Activated naive CD4-positive, alpha-beta T cell treated with anti-CD3 and anti-CD28 coated beads, Interleukin-2, amount 50 U/mL, for 16 hours (primary cell): ENCODE measurements at regions not wholly inside any gene's neighbourhood (a gene's known extent, or its start where the extent isn't known, plus 50 kb on each side); places are given as distances from the start of the nearest gene placed in this dataset.
"Not testable (repeated sequence)": the region's sequence is repeated elsewhere in the genome, so short reads cannot be mapped to it uniquely, and the experiment has no call there.

ENCODE experiments used
- DNase-seq: peaks from one replicate; pipeline ENCODE4 v3.0.0-alpha.2; 2020

DNA sequence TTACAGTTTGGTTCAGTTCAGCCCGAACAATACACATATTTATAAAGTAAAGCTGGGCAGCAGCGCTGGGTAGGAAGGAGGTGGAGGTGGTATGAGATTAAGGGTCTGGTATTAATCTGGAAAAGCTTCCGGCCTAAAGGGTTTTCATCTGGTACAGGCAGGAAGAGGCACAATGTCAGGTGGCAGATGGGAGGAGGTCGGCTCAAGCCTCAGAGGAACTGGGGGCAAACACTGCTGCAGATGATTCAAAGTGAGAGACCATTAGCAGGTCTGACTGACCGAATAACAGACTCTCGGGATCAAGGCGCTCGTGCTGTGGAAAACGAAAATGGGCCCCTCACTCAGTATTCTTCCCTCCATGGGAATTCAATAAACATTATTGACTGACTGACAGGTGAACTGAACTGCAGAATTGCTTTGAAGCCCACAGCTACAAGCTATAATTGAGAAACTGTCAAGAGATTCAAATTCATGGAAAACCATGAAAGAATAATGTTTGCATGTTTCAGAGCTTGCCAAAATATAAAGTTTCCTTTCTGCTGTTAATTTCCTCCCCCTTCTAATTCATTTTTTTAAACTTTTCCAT lies 75.3 kb downstream of the TMEM167A start:
- no peak for DNase-seq

DNA sequence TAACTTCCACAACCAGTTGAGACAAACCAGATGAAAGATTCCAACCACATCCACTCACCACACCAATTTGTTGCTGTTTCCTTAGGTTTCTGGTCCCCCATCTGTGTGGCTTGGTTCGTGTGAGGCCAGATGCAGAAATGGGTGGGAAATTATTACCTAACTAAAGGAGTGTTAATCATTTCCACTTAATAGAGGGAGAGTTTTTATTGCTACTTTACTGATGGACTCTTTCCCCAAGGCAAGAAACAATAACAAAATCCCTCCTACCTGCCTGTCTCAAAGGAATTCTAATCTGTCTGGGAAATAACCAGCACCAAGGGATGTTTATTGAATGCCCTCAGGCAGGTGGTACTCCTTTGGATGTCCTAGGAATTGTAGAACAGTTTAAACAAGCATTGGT lies 76.3 kb downstream of the TMEM167A start:
- no peak for DNase-seq

DNA sequence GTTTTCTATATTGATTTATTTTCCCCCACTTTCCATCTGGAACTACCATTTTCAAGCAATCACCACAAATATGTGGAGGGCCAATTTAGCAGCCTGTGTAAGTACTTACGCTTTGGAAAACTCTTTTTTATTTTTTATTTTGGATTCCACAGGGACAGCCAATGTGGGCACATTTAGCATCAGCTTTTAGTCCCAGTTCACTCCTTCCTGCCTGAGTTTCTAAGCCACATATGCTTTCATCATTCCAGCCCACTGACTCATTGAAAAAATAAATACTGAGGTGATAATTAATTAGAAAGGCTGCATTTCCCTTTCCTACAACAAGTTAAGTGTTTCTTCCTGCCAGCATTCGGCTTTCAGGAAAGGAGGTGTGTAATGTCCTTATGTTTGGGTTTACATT lies 76.8 kb downstream of the TMEM167A start:
- DNase-seq = no peak

DNA sequence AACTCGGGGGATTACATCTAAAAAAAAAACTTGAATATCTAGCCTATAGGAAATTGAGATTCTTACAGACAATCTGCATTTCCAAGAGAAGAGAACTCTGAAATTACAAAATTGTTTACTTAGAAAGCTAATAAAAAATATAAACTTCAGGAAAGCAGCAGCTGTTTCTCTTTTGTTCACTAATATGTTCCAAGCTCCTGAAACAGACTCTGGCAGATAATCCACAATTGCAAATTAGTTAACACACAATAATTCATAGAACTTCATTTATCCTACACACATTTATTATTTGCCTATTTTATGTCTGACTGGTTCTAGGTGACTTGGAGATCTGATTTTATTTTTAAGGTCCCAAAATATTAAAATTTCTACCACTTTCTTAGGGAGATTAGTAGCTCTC lies 83.8 kb downstream of the TMEM167A start:
- DNase-seq = no peak

DNA sequence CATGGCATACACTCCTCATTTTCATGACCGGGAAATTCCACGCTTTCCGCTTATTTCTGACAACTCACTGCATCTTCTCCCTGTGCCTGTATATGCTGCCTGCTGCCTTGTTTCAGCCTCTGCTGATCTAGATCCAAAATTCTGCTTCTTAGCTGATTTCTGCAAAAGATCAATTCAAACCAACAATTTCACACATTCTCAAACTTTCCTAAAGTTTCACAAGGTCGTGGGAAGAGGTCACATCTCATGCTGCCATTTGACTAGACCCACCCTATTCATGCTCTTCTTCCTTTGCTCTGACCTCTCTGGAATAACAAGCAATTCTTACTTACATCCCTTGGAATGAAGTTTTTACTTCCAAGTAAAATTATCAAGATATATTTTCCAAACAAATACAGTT lies 84.5 kb downstream of the TMEM167A start:
- no peak for DNase-seq

DNA sequence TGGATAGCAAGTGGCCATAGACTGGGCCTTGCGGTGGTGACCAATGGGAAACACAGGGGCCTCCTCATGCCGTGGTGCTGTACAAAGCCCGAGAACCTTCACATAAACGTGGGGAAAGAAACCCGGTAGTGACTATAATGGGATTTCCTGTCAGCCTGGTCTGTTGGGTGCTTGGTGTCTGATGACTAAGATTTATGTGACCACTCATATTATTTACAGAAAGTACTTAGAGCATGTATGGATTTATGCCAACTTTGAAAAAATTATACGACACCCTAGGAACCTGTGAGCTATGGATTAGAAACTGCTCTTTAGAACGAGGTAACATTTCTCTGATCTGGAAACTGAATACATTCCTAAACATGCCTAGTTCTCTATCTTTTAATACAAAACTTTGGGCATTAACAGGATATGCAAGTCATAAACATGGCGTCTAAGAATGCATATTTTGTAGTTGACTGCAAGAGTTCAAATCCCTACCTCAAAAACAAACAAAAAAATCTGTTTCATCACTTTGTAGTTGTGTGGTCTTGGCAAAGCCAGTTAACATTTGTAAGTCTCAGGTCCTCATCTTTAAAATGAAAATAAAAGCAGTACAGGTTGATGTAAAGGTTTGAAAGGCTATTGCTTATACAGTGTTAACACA lies 85.4 kb downstream of the TMEM167A start:
- DNase-seq = no peak

DNA sequence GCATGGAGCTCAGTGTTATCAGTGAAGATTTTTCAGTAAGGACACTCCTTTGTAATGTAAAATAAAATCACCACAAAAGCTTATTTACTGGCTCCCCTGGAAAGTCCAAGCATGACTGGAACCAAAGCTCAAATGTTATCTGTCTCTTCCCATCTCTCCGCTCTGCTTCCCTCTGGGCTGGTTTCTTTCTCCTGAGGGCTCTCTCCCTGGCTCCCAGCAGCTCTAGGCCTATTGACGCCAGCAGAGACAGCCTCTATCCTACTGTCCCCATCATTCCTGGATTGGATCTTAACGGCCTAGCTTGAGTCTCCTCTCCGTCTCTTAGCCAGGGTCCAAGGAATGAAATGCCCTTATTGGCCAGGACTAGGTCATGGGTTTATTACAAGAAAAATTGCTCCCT lies 86.1 kb downstream of the TMEM167A start:
- DNase-seq = no peak

DNA sequence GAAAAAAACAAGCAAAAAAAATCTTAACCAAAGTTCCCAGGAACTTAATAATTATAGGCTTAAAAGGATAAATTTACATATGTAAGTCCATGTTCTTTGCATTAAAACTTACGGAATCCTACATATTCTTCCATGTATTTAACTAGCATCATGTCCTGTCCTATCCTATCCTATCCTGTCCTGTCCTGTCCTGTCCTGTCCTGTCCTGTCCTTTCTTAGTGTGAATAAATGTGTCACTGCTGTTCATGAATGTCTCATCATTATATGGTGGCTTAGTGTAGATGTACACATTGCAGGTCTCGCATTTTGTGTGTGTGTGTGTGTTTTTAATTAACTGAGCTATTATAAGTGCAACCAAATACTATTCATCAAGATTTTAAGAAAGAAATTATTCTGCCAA lies 90.0 kb downstream of the TMEM167A start:
- DNase-seq = no peak

DNA sequence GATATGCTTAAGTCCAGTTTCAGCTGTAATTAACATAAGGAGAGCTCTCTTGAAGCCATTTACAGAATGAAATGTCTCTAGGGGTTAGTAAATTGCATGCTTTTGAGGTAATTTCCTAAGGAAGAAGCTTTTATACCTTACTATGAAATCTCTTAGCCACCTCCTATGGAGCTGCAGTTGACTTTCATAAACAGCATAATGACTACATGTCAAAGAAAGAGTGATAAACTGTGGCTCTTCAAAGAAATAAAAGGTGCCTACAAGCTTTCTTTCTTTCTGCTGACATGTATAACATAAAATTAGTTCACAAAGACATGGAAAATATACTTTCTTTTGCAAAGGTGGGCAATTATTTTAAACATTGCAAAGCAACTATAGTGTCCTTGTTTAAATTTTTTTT lies 90.8 kb downstream of the TMEM167A start:
- DNase-seq = no peak

DNA sequence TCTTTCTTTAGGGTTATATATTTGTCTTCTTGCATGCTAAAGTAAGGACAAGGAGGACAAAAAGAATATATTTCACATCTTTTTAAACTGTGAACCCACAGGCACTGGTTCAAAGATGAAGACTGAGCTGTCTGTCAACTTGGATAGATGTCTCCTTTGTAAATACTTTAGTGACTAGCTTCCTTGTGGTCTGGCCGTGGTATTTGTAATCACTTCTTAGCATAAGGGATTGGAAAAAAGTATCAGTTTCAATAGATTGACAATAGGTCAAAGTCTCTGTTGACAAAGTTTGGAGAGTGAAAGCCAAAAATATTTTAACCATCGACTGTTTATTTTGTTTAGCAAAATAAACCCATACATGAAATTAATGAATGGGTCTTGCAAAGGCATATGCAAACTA lies 91.4 kb downstream of the TMEM167A start:
- DNase-seq = no peak

DNA sequence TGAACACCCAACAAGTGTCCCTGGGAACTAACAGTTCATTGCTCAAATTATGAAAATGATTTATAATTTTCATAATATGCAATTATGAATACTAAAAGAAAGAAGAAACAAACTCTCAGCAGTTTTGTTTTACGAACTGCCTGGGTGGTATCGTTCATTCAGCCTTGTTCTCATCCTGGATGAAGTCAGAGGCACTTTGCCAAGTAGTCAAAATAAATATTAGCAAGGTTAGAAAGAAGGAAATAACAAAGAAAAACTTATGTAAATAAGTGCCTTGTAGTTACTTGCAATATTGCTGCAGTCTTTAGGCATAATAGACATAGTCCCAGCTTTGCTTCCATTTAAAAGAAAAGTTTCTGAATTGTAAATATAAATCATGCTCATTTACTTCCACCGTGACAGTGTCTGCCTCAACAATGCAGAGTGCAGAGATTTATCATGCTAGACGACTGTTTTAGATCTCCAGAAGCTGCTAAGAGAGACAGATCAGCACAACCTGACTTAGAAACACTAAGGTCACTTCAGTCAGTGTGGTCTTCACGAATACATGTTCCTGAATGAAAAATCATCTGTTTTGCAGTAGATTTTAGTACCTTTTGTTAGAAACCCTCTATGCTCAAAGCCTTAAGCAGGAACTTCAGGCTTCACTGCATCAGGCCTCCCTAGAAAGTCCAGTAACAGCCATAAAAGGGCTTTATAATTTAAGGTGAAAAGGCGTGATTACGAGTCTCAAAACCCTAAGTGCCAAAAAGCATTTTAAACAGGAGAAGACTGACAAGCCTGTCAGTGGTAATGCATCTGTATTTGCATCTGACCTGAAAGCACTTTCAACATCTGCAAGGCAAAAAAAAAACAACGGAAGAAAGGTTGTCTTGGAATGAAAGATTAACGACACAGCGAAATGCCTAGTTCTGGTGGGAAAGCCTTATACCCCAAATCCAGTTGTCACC lies 92.1 kb downstream of the TMEM167A start:
- DNase-seq = no peak

DNA sequence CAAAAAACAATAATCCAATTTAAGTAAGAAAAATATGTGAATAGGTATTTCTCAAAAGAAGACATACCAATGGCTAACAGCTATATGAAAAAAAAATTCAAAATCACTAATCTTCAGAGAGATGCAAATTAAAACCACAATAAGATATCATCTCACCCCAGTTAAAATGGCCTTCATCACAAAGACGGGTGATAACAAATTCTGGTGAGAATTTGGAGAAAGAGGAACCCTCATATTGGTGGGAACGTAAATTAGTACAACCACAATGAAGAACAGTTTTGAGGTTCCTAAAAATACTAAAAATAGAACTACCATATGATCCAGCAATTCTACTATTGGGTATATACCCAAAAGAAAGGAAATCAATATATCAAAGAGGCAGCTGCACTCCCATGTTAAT lies 94.3 kb downstream of the TMEM167A start:
- no peak for DNase-seq

DNA sequence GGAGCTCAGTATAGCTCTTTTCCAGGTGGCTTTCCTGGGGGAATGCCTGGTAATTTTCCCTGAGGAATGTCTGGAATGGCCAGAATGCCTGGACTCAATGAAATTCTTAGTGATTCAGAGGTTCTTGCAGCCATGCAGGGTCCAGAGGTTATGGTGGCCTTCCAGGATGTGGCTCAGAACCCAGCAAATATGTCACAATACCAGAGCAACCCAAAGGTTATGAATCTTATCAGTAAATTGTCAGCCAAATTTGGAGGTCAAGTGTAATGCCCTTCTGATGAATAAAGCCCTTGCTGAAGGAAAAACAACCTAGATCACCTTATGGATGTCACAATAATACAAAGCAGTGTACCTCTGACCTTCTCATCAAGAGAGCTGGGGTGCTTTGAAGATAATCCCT lies 100.3 kb downstream of the TMEM167A start:
- DNase-seq = not testable (repeated sequence)

DNA sequence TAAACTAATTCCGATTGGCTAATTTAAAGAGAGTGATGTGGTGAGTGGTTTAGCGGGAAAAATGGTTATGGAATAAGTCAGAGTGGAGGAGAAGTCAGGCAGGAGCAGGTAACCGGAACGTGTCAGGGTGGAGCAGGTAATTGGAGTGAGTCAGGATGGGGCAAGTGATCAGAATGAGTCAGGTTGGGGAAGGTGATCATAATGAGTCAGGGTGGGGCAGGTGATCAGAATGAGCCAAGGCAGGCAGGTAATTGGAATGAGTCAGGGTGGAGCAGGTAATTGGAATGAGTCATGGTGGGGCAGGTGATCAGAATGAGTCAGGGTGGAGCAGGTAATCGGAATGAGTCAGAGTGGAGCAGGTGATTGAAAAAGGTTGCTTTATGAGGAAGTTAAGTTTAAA lies 101.4 kb downstream of the TMEM167A start:
- no peak for DNase-seq

DNA sequence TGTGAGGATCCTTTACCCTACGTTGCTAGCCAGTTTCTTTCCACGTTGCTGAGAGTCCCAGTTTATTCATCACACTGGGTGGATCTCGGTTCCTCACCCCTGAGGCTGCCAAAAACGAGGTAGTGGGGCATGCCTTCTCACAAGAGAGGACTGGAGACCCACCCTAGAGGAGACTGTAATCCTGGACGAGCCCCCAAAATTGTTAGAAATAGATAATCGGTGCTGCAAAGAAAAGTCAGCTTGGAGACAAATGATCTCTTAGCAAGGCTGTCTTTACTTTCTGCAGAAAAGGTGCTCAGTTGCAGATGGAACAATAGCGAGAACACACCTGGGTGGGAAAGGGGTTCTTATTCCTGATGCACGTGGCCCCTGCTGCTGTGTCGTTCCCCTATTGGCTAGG lies 101.8 kb downstream of the TMEM167A start:
- no peak for DNase-seq

DNA sequence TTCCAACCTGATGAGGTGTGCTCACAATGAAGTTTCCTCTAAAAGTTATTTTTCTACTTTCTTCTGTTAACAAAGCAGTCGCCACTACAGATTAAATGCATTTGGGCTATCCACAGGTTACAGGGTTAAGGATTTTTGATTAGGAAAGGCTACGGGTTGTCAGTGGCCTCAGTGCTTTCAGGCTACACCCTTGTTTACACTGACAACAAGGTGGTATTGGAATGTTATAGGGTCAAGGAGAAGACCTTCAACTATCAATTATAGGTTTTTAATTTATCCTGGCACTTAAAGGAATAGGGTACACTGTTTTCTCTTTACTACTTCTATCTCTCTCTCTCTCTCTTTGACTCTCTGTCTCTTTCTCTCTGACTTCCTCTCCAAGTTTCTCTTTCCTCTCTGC lies 102.8 kb downstream of the TMEM167A start:
- DNase-seq = not testable (repeated sequence)

DNA sequence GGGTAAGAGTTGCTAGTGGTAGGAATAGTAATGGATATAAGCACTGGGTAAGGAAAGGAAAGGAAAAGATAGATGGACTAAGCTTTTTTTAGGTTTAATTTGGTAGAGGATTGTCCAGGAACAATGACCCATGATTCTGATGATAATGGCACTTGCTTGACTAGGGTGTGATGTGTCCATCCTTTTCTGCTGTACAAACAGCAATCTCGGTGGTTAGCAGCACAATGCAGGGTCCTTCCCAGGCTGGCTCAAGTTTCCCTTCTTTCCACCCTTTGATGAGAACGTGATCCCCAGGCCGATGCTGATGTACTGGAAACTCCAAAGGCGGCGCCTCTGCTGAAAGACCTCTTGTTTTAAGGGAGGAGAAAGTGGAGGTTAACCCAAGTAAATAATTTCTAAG lies 105.3 kb downstream of the TMEM167A start:
- no peak for DNase-seq

DNA sequence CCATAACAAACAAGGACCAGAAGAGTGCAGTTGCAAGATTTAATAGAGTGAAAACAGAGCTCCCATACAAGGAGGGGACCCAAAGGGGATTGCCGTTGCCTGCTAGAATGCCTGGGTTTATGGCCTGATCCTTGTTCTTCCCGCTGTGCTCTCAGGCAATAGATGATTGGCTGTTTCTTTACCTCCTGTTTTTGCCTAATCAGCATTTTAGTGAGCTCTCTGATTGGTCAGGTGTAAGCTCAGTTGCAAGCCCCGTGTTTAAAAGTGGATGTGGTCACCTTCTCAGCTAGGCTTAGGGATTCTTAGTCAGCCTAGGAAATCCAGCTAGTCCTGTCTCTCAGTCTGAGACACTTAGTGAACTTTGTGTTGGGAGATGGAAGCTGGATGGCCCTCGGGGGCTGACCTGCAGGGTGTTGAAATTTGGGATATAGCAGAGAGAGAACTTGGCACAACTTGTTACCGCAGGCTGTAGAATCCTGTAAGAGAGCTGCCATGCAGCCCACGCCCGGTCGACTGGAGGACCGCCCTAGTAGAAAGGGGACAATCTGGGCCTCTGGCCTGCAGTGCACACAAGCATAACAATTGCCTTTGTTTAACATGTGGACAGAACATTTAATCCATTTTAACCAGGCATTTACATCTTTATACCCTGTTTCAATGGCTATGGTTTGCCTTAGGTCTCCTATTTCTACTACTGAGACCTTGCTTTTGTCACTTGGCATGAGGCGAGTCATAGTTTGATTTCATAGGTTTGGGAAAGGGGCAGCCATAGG lies 106.0 kb downstream of the TMEM167A start:
- DNase-seq = not testable (repeated sequence)

DNA sequence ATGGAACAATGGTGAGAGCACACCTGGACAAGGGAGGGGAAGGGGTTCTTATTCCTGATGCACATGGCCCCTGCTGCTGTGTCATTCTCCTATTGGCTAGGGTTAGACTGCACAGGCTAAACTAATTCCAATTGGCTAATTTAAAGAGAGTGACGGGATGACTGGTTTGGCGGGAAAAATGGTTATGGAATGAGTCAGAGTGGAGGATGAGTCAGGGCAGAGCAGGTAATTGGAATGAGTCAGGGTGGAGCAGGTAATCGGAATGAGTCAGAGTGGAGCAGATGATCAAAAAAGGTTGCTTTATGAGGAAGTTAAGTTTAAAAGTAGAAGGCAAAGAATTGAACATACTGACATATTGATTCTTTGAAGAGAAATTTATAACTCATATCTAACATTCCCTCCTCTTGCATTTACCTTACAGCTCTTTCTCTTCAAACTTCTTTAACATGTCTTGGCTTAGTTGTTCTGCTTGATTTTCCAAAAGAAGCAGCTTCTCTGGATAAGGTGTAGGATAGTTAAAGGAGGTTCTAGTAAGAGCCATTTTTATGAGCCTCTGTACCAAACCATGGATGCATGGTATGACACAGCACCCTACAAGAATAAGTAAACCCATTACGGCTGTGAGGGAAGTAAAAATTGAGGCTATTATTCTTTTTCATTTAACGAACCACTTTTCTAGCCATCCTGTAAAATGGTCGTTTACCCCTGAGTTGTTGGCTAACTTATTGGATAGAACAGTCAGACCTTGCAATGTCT lies 107.8 kb downstream of the TMEM167A start:
- DNase-seq = peak; percentile 15

DNA sequence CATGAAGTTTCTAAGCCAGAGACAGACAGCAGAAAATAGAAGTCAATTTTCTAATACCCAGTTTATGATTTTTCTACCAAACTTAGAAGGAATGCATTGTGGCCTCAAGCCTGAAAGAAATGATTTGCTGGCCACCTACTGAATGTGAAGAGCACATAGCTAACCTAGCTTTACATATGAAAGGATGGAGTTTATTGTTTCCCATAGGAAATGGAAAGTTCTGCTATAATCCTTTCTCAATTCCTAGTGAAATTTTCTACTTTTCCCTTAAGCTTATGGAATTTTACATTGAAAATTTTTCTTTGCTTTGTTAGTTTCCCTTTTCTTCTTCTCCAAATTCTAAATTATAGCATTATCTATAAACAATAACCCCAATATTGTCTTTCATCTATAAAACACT lies 110.1 kb downstream of the TMEM167A start:
- no peak for DNase-seq

DNA sequence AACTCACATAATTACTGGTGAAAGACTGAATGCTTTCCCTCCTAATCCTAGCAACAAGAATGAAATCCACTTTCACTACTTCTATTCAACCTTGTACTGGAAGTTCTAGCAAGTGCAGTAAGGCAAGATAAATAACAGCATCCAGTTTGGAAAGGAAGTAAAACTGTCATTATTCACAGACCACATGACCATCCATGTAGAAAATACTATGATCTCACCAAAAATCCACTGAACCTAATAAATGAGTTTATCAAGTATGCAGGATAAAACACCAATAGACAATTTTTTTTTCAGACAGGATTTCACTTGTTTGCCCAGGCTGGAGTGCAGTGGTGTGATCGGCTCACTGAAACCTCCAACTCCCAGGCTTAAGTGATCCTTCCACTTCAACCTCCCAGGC lies 117.7 kb downstream of the TMEM167A start:
- DNase-seq = no peak

DNA sequence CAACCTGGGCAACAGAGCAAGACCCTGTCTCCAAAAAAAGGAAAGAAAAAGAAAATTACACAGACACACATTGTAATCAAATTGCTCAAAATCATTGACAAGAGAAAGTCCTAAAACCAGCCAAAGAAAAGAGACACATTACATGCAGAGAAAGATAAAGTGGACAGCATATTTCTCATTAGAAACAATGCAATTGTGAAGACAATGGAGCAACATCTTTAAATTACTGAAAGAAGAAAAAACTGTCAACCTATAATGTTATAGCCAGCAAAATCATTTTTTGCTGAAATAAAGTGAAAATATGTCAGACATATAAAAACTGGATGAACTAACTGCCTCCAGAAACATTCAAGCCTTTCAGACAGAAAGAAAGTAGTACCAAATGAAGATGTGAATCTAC lies 120.6 kb downstream of the TMEM167A start:
- DNase-seq = no peak

DNA sequence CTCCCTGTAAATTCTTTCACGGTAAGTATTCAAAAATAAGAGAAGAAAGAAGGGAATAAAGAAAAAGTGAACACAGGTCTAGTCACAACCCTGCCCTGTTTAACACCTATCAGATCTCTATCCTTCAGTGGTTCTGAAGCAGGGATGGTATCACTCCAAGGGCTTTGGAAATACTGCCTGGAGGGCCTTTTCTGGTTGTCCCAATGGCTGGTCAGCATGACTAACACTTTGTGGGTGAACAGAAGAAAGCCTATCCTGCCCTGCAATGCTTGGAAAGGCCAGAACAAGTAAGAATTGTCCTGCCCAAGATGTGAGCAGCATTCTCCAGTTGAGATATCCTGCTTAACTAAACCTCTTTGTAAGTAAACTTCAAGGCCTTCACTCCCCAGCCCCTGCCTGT lies 124.9 kb downstream of the TMEM167A start:
- no peak for DNase-seq
